Gastroesophageal sphincter (tissue), 4 donors: ENCODE measurements at regions not wholly inside any gene's neighbourhood (a gene's known extent, or its start where the extent isn't known, plus 50 kb on each side); places are given as distances from the start of the nearest gene placed in this dataset.

Experiments used
- ATAC-seq: fragments of 150-250 bp; one replicate; pipeline ENCODE4 v1.9.1; 2016; ENCODE audit warnings: mild to moderate bottlenecking, moderate library complexity
- H3K27ac ChIP-seq, 4 donors: fragments of 200-600 bp; sonication (generic) in 3 of 4; 1 replicate in 3 of 4; 2 replicates in 1 of 4; pipeline ENCODE4 v1.5.1; 2016 to 2019
- H3K27me3 ChIP-seq: fragments of 200-600 bp; sonication (generic); one replicate; pipeline ENCODE4 v1.5.1; 2019
- H3K36me3 ChIP-seq, 2 donors: fragments of 200-600 bp; sonication (generic); one replicate each; pipeline ENCODE4 v1.5.1; 2019; ENCODE audit warnings: control low read depth in 1 of 2
- H3K4me1 ChIP-seq, 3 donors: fragments of 200-600 bp; sonication (generic); 1 replicate in 2 of 3; 2 replicates in 1 of 3; pipeline ENCODE4 v1.5.1; 2016 to 2019; ENCODE audit warnings: control low read depth in 2 of 3
- H3K4me3 ChIP-seq, 2 donors: fragments of 200-600 bp; sonication (generic); one replicate each; pipeline ENCODE4 v1.5.1; 2019; ENCODE audit warnings: mild to moderate bottlenecking in 1 of 2, moderate library complexity in 1 of 2
- H3K9me3 ChIP-seq, 3 donors: fragments of 200-600 bp; sonication (generic); one replicate each; pipeline ENCODE4 v1.5.1; 2017 to 2019; ENCODE audit warnings: control low read depth in 2 of 3
- EP300 ChIP-seq: sonication (generic); formaldehyde crosslinking; IDR thresholded peaks from one replicate; pipeline ENCODE4 v1.6.1; 2017; ENCODE audit warnings: antibody characterized with exemption, mild to moderate bottlenecking
- POLR2A ChIP-seq, 2 donors: fragments of 450-650 bp; IDR thresholded peaks; one replicate each; pipeline ENCODE4 v1.6.1; 2017; ENCODE audit warnings: antibody characterized with exemption in 2 of 2, mild to moderate bottlenecking in 2 of 2, moderate library complexity in 1 of 2
- POLR2AphosphoS5 ChIP-seq: sonication (generic); formaldehyde crosslinking; IDR thresholded peaks from one replicate; pipeline ENCODE4 v1.6.1; 2017; ENCODE audit warnings: antibody characterized with exemption
- WGBS, 2 donors: methylation state at CpG; one replicate each; pipeline ENCODE4 v1.1.5; 2018; ENCODE audit warnings: low coverage in 1 of 2; 5-methylcytosine and 5-hydroxymethylcytosine counted together
- TF ChIP-seq, protein P1 (sequence below), 4 experiments: fragments of 200-600 bp in 2 of 4; fragments of 450-650 bp in 2 of 4; sonication (generic) in 1 of 4; IDR thresholded peaks; one replicate each; pipeline ENCODE4 v1.5.1; 2017 to 2019; ENCODE audit warnings: antibody characterized with exemption in 4 of 4, mild to moderate bottlenecking in 2 of 4, moderate library complexity in 2 of 4

DNA sequence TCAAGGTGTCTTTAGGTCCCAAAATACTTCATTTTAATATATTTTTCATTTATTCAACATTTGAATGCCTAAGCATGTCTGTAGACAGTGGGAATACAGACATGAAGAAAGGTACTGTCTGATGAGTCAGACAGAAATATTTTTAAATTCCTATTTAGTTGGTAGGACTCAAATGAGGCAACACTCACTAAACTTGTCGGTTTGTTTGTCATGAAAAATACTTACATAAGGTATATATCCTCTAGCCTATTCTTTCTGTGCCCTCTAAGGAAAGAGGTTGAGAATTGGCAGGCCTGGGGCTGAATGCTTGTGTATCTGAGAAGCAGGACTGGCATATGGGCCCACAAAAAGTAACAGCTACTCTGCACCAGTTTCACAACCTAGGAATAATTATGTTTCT, 423.6 kb upstream of the MDFIC2 start:
- no peak for ATAC-seq
- 40 to 55% methylated on average over 1 of the region's 1 CpG for WGBS, 2 donors
- H3K27me3 ChIP-seq, result no peaks in the 10 kb centered on the region
- TF ChIP-seq, protein P1, sequence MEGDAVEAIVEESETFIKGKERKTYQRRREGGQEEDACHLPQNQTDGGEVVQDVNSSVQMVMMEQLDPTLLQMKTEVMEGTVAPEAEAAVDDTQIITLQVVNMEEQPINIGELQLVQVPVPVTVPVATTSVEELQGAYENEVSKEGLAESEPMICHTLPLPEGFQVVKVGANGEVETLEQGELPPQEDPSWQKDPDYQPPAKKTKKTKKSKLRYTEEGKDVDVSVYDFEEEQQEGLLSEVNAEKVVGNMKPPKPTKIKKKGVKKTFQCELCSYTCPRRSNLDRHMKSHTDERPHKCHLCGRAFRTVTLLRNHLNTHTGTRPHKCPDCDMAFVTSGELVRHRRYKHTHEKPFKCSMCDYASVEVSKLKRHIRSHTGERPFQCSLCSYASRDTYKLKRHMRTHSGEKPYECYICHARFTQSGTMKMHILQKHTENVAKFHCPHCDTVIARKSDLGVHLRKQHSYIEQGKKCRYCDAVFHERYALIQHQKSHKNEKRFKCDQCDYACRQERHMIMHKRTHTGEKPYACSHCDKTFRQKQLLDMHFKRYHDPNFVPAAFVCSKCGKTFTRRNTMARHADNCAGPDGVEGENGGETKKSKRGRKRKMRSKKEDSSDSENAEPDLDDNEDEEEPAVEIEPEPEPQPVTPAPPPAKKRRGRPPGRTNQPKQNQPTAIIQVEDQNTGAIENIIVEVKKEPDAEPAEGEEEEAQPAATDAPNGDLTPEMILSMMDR (IDR thresholded peaks at IDR 0.05), result no peak
- no peak for TF ChIP-seq POLR2AphosphoS5
- no peak for TF ChIP-seq EP300
- no peak for TF ChIP-seq POLR2A (IDR thresholded peaks at IDR 0.05)
- H3K4me1 ChIP-seq, result peaks cover 0 to 7% (median 0%) of the 10 kb centered on the region in 3 donors
- no peak overlapping the region for H3K4me3 ChIP-seq
- no peaks in the 10 kb centered on the region for H3K36me3 ChIP-seq
- H3K9me3 ChIP-seq, result no peaks in the 10 kb centered on the region
- no peak overlapping the region for H3K27ac ChIP-seq

DNA sequence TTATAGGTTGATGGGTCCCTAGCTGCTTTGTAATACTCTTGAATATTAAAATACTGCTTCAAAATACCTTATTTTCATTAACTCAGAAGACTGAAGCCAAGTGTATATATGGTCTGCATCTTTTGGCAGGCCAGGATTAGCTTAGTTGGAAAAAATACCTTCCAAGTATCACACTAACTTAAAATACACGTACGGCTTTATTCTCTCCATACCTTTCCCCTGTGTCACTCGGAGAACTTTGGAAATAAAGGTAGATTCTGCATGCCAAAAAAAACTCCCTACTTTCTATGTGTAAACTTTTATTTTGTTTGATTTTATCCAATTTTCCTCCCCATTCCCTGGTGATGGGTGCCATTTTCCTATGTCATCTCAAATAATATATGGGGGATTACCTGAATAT, 422.3 kb upstream of the MDFIC2 start:
- no peaks in the 10 kb centered on the region for H3K27me3 ChIP-seq
- H3K27ac ChIP-seq, result no peak overlapping the region
- no peak for TF ChIP-seq EP300
- no peak for TF ChIP-seq POLR2AphosphoS5
- TF ChIP-seq, protein P1 (IDR thresholded peaks at IDR 0.05), result no peak
- TF ChIP-seq POLR2A (IDR thresholded peaks at IDR 0.05), result no peak
- WGBS, 2 donors, result 92 to 100% methylated on average over 2 to 3 of the region's 3 CpGs
- ATAC-seq, result no peak
- peaks cover 0 to 7% (median 0%) of the 10 kb centered on the region in 3 donors for H3K4me1 ChIP-seq
- no peaks in the 10 kb centered on the region for H3K36me3 ChIP-seq
- H3K9me3 ChIP-seq, result no peaks in the 10 kb centered on the region
- H3K4me3 ChIP-seq, result no peak overlapping the region

DNA sequence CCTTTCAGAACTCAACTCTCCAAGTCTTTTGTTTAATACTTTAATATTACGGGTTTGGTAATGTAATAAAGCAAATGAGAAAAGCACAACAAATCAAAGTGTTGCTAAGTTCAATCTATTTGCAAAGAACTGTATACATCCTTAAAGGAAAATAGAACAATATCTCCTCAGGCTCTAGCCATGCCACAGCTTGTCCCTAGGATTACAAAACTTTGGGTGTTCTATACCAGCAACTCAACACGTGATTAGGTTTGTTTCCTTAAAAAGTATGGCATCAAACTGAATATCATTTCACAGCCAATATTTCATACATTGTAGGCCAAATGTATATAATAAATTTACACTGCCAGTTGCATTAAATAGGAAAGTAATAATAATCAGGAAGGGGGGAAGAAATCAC, 418.6 kb upstream of the MDFIC2 start:
- Histone ChIP-seq H3K4me3 (no peak overlapping the region), H3K27me3 (no peaks in the 10 kb centered on the region), H3K4me1 (peaks cover 0 to 34% (median 0%) of the 10 kb centered on the region in 3 donors), H3K9me3 (no peaks in the 10 kb centered on the region), H3K27ac (no peak overlapping the region), H3K36me3 (no peaks in the 10 kb centered on the region)
- WGBS, 2 donors, result 93 to 100% methylated on average over 2 of the region's 2 CpGs
- no peak for ATAC-seq
- TF ChIP-seq POLR2A (IDR thresholded peaks at IDR 0.05), result no peak
- no peak for TF ChIP-seq POLR2AphosphoS5
- TF ChIP-seq, protein P1 (IDR thresholded peaks at IDR 0.05), result no peak
- no peak for TF ChIP-seq EP300

DNA sequence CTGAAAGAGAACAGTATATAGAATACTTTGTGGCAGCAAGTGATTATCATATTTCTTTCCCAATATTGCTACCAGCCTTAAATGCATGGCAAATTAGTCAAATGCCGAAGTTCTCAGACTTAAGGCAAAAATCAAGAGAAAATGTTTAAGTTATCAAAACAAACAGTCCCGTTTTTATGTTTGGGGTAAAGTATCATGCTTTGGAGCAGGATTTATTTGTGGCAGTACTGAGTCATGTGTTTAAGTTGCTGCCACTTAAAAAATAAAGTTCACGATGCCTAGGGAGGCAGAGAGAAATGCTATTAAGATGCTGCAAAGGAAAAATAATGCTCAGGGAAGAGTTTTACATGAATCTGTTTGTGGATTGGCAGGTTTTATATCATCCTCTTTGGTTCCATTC, 417.4 kb upstream of the MDFIC2 start:
- no peak overlapping the region for H3K27ac ChIP-seq
- H3K4me1 ChIP-seq, result peaks cover 0 to 30% (median 0%) of the 10 kb centered on the region in 3 donors
- 32 to 58% methylated on average over 3 of the region's 3 CpGs for WGBS, 2 donors
- H3K36me3 ChIP-seq, result no peaks in the 10 kb centered on the region
- no peak overlapping the region for H3K4me3 ChIP-seq
- no peak for TF ChIP-seq POLR2AphosphoS5
- H3K9me3 ChIP-seq, result no peaks in the 10 kb centered on the region
- no peak for ATAC-seq
- H3K27me3 ChIP-seq, result no peaks in the 10 kb centered on the region

DNA sequence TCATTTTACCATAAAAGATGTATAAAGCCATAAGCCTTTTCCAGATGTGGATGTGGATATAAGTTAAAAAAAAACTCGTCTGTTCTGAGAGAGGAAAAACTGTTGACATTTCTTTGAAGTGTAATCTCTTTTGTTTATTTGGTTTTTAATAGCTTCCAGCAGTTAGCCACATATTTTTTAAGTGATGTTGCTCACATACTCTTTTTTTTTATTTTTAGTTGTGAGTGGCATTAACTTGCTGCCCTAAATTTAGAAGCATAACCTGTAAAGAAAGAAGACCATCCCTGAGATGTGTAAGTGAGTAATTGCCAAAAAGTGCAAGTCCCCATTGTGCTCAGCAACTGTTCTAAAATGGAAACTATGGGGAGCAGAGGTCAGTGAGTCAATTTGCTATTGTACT, 415.9 kb upstream of the MDFIC2 start:
- H3K4me1 ChIP-seq, result peaks cover 0 to 30% (median 0%) of the 10 kb centered on the region in 3 donors
- no peak overlapping the region for H3K4me3 ChIP-seq
- TF ChIP-seq POLR2A (IDR thresholded peaks at IDR 0.05) (no peak), EP300 (no peak), POLR2AphosphoS5 (no peak)
- TF ChIP-seq, protein P1 (IDR thresholded peaks at IDR 0.05), result no peak
- no peak overlapping the region for H3K27ac ChIP-seq
- no peaks in the 10 kb centered on the region for H3K27me3 ChIP-seq
- H3K9me3 ChIP-seq, result no peaks in the 10 kb centered on the region
- ATAC-seq, result no peak
- H3K36me3 ChIP-seq, result no peaks in the 10 kb centered on the region
- WGBS, 2 donors, result 9 to 10% methylated on average over 1 of the region's 1 CpG
